Esophagus squamous epithelium (tissue), 4 donors: ENCODE measurements at regions not wholly inside any gene's neighbourhood (a gene's known extent, or its start where the extent isn't known, plus 50 kb on each side); places are given as distances from the start of the nearest gene placed in this dataset.

Source experiments
- CTCF ChIP-seq, 6 experiments: fragments of 450-650 bp in 4 of 6; fragments of 200-600 bp in 2 of 6; sonication (generic) in 2 of 6; IDR thresholded peaks; one replicate each; pipeline ENCODE4 v1.5.1; 2016 to 2019; ENCODE audit warnings: antibody characterized with exemption in 6 of 6, mild to moderate bottlenecking in 4 of 6, moderate library complexity in 4 of 6
- POLR2A ChIP-seq, 4 donors: fragments of 450-650 bp; IDR thresholded peaks; one replicate each; pipeline ENCODE4 v1.6.1; 2017; ENCODE audit warnings: antibody characterized with exemption in 4 of 4, mild to moderate bottlenecking in 4 of 4, moderate library complexity in 3 of 4

- no peak for TF ChIP-seq CTCF (IDR thresholded peaks at IDR 0.05)
- no peak for TF ChIP-seq POLR2A (IDR thresholded peaks at IDR 0.05)
Measured at GRCh38 chr3:127131424-127132170, 61.3 kb upstream of the PRR23E start.
